Activated CD4-positive, alpha-beta T cell treated with anti-CD3 and anti-CD28 coated beads for 48 hours (primary cell): ENCODE measurements at regions not wholly inside any gene's neighbourhood (a gene's known extent, or its start where the extent isn't known, plus 50 kb on each side); places are given as distances from the start of the nearest gene placed in this dataset.
"Not testable (repeated sequence)": the region's sequence is repeated elsewhere in the genome, so short reads cannot be mapped to it uniquely, and the experiment has no call there.

ENCODE experiments used
- DNase-seq: peaks from one replicate; pipeline ENCODE4 v3.0.0-alpha.2; 2020

- DNase-seq = no peak
These were observed 618.6 kb upstream of the TMEFF2 start for GRCh38 chr2:192813341-192813740.

- no peak for DNase-seq
These were observed 614.4 kb upstream of the TMEFF2 start for GRCh38 chr2:192809173-192809572.

DNA sequence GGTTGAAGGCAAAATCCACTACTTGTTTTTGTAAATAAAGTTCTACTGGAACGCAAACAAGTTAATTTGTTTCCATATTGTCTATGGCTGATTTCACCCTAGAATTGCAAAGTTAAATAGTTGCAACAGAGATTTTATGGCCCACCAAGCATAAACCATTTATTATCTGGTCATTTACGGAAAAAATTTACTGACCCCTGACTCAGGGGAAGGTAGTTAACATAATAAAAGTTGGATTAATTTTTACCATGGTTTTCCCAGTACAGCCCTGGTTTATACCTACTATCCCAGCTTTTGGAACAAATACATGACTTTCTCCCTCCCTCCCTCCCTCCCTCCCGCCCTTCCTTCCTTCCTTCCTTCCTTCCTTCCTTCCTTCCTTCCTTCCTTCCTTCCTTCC lies 588.9 kb upstream of the TMEFF2 start:
- DNase-seq = no peak

- DNase-seq = no peak
These were observed 580.9 kb upstream of the TMEFF2 start for GRCh38 chr2:192775459-192776262.

DNA sequence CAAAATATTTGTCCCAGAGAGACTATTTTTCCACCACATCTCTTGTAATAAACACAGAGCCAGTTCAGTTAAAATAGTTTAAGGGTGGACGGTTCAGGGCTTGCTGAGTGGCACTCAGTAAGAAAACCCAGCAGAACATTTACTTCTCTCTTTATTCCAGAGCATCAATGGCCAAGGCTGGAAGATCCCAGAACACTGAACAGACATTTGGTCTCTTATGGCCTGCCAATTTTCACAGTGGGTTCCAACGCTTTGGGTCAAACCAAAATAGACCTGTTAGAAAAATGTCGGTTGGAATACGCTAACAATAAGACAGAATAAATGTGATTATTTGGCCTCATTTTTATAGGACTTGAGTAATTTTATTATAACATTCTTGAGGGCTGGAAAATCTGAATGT lies 580.3 kb upstream of the TMEFF2 start:
- no peak for DNase-seq

GRCh38 chr2:192773044-192773443 lies 578.3 kb upstream of the TMEFF2 start:
- DNase-seq = no peak

DNA sequence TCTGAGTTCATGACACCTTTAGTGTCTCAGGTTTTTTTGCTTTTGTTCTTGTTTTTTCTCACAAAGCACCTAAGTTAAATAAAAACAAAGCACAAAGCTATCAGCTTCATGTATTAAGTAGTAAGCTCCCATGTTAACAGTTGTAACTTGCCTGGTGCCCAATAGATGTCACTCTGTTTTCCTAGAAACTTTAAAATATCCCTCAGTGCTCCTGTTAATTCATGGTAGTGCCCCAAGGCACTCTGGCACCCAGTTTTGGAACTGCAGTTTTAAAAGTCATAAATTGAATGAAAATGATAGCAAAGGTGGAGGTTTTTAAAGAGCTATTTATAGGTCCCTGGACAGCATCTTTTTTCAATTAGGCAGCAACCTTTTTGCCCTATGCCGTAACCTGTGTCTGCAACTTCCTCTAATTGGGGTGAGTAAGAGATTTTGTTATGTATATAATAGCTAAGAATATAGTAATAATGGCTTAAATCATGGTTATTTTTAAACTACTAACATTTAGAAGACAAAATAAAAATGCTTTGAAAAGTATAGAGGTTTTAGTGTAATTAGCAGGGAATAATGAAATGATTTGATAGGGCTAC lies 555.0 kb upstream of the TMEFF2 start:
- DNase-seq = no peak

DNA sequence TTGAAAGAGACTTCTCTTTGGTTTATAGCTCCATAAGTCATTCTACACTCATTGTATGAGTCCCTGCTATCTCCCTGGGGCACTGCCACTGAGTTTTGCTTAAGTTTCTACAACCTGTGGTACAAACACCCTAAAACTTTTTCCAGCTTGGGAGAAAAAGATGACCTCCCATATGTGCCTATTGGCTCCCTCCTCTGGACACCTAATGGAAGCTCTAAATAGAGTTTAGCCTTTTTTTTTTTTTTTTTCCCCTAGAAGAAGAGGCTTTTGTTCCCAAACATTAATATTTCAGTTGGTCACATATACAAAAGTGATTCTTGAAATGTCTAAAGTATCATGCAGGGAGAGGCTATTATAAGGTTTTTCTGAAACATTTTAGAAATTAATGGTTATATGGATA lies 547.2 kb upstream of the TMEFF2 start:
- no peak for DNase-seq

DNA sequence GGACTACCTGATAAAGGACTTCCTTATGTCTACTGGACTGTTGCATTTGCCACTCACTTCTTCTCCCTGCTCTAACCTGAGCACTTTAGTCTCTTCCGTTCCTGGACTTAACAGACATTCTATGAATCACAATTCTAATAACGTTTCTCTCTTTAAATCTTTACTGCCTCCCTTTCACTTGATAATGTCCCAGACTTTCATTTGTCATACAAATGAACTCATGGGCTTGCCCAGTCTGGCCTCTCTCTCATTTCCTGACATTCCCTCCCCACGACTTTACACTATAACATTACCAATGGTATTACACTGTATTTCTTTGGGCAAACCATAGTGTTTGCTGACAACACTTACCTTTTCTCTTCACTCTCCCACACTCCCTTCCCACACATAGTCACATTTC lies 540.7 kb upstream of the TMEFF2 start:
- DNase-seq = no peak

DNA sequence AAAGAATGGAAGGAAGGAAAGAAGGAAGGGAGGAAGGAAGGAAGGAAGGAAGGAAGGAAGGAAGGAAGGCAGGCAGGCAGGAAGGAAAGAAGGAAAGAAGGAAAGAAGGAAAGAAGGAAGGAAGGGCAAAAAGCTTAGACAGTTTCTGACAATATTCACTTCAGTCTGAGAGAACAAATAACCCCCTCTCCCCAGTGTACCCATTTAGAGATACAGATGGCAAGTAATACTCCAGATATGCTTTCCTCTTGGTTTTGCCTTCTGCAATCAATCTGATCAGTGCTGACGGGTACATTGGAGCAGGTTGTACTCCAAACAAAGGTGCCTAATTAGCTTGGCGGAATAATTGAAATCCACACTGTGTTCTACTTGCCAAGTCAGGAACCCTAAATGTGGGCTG lies 534.6 kb upstream of the TMEFF2 start:
- DNase-seq = no peak

DNA sequence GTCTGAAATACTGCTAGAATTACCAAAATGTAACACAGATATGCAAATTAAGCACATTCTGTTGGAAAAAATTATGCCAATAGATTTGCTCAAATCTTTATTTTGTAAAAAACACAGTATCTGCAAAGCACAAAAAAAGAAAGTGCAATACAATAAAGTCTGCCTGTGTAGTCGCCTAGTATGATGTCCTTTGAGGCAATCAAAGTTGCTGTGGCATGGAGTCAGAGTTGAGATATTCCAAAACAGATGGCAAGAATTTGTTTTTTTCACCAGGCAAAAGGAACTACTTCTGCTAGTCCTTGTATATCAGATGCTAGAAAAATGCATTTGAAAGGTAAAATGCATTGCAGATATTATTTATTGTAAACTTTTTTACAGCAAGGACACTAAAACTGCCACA lies 531.3 kb upstream of the TMEFF2 start:
- no peak for DNase-seq

- no peak for DNase-seq
These were observed 524.9 kb upstream of the TMEFF2 start for GRCh38 chr2:192719629-192720028.

- DNase-seq = no peak
These were observed 523.6 kb upstream of the TMEFF2 start for GRCh38 chr2:192718340-192718739.

- DNase-seq = no peak
These were observed 506.2 kb upstream of the TMEFF2 start for GRCh38 chr2:192700934-192701333.

DNA sequence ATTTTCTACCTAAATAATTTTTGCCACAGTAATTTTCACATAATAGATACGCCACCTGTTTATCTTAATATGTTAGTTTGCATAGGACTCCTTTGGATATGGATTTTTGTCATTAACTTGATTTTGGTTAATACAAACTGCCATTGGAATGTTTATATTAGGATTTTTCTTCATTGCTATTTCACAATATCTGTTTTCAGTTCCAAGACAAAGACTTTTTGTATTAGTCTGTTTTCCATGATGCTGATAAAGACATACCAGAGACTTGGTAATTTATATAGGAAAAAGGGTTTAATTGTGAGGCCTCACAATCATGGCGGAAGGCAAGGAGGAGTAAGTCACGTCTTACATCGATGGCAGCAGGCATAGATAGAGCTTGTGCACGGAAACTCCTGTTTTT lies 503.1 kb upstream of the TMEFF2 start:
- DNase-seq = no peak

GRCh38 chr2:192696857-192697256 lies 502.1 kb upstream of the TMEFF2 start:
- no peak for DNase-seq

GRCh38 chr2:192687015-192687414 lies 492.3 kb upstream of the TMEFF2 start:
- DNase-seq = no peak

DNA sequence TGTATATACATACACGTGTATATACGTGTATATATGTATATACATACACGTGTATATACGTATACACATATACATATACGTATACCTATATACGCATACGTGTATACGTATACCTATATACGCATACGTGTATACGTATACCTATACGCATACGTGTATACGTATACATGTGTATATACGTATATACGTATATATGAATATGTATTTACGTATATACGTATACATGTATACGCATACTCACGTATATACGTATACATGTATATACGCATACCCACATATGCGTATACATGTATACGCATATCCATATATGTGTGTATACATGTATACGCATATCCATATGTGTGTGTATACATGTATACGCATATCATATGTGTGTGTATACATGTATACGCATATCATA lies 487.8 kb upstream of the TMEFF2 start:
- not testable (repeated sequence) for DNase-seq

- DNase-seq = no peak
These were observed 480.9 kb upstream of the TMEFF2 start for GRCh38 chr2:192675681-192676080.

DNA sequence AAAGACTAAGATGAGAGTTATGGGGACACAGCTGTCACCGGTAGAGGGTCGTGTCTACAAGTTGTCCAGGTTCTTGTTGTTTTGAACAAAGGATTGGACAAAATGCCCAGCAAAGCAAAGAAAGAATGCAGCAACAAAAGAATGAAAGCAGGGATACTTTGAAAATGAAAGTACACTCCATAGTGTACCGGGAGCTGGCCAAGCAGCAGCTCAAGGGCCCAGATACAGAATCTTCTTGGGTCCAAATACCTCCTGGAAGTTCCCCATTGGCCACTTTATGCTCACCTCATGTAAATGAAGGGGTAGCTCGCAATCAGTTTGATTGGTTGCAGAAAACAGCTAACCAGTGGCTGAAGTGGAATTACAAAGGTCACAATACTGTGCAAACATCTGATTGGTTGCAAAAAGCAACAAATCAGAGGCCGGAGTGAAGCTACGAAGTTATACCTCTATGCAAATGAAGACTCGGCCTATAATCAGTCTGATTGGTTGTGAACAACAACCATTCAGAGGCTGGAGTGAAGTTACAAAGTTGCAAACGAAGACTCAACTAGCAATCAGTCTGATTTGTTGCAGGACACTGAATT lies 474.9 kb upstream of the TMEFF2 start:
- no peak for DNase-seq

- DNase-seq = not testable (repeated sequence)
These were observed 465.8 kb upstream of the TMEFF2 start for GRCh38 chr2:192660555-192660954.

GRCh38 chr2:192657362-192657761 lies 462.6 kb upstream of the TMEFF2 start:
- no peak for DNase-seq

- no peak for DNase-seq
These were observed 461.2 kb upstream of the TMEFF2 start for GRCh38 chr2:192655916-192656315.

GRCh38 chr2:192645811-192646598 lies 451.3 kb upstream of the TMEFF2 start:
- DNase-seq = no peak
